ENCODE measurements at regions not wholly inside any gene's neighbourhood (a gene's known extent, or its start where the extent isn't known, plus 50 kb on each side); places are given as distances from the start of the nearest gene placed in this dataset.
"Not testable (repeated sequence)": the region's sequence is repeated elsewhere in the genome, so short reads cannot be mapped to it uniquely, and the experiment has no call there.

- no peak for DNase-seq
Measured at GRCh38 chr2:228575897-228576296, 394.4 kb upstream of the SPHKAP start.

- DNase-seq, result not testable (repeated sequence)
Measured at GRCh38 chr2:228568275-228568674, 386.8 kb upstream of the SPHKAP start.

- no peak for DNase-seq
Measured at GRCh38 chr2:228561816-228562215, 380.3 kb upstream of the SPHKAP start.

- DNase-seq, result no peak
Measured at GRCh38 chr2:228559774-228560415, 378.4 kb upstream of the SPHKAP start.

- DNase-seq, result no peak
Measured at GRCh38 chr2:228556717-228557116, 375.2 kb upstream of the SPHKAP start.

GRCh38 chr2:228549441-228550007, 368.0 kb upstream of the SPHKAP start:
- no peak for DNase-seq

GRCh38 chr2:228548230-228548629, 366.7 kb upstream of the SPHKAP start:
- DNase-seq, result no peak

- DNase-seq, result no peak
Measured at GRCh38 chr2:228545748-228546145, 364.3 kb upstream of the SPHKAP start.

GRCh38 chr2:228545041-228545747, 363.7 kb upstream of the SPHKAP start:
- no peak for DNase-seq

GRCh38 chr2:228543117-228543516, 361.6 kb upstream of the SPHKAP start:
- no peak for DNase-seq

- no peak for DNase-seq
Measured at GRCh38 chr2:228542277-228542676, 360.8 kb upstream of the SPHKAP start.

- no peak for DNase-seq
Measured at GRCh38 chr2:228541789-228542188, 360.3 kb upstream of the SPHKAP start.

- DNase-seq, result no peak
Measured at GRCh38 chr2:228540976-228541375, 359.5 kb upstream of the SPHKAP start.

GRCh38 chr2:228535396-228535795, 353.9 kb upstream of the SPHKAP start:
- peak; percentile 2 for DNase-seq

GRCh38 chr2:228533156-228533555, 351.7 kb upstream of the SPHKAP start:
- no peak for DNase-seq

- no peak for DNase-seq
Measured at GRCh38 chr2:228532233-228532632, 350.7 kb upstream of the SPHKAP start.

GRCh38 chr2:228527197-228527881, 345.9 kb upstream of the SPHKAP start:
- no peak for DNase-seq

- no peak for DNase-seq
Measured at GRCh38 chr2:228526687-228527086, 345.2 kb upstream of the SPHKAP start.

- DNase-seq, result no peak
Measured at GRCh38 chr2:228522977-228523376, 341.5 kb upstream of the SPHKAP start.

GRCh38 chr2:228522276-228522675, 340.8 kb upstream of the SPHKAP start:
- no peak for DNase-seq

- DNase-seq, result no peak
Measured at GRCh38 chr2:228519561-228519960, 338.1 kb upstream of the SPHKAP start.

GRCh38 chr2:228516019-228516418, 334.5 kb upstream of the SPHKAP start:
- no peak for DNase-seq

GRCh38 chr2:228513480-228513879, 332.0 kb upstream of the SPHKAP start:
- not testable (repeated sequence) for DNase-seq

- DNase-seq, result no peak
Measured at GRCh38 chr2:228509021-228509420, 327.5 kb upstream of the SPHKAP start.
